Neural progenitor cell (in vitro differentiated cells): ENCODE measurements at regions not wholly inside any gene's neighbourhood (a gene's known extent, or its start where the extent isn't known, plus 50 kb on each side); places are given as distances from the start of the nearest gene placed in this dataset.

Source experiments
- DNase-seq: peaks from one replicate; pipeline ENCODE4 v3.0.0-alpha.2; 2016; ENCODE audit warnings: low spot score
- H2AFZ ChIP-seq: fragments of 200-600 bp; sonication (generic); replicated peaks from 2 replicates; pipeline ENCODE4 v1.6.1; 2016; ENCODE audit warnings: antibody characterized with exemption
- H3F3A ChIP-seq: fragments of 200-600 bp; sonication (generic); 2 replicates; pipeline ENCODE4 v1.6.1; 2016; ENCODE audit warnings: antibody characterized with exemption, low read depth
- H3K27ac ChIP-seq: fragments of 200-600 bp; sonication (generic); 2 replicates; pipeline ENCODE4 v1.5.1; 2016; ENCODE audit warnings: mild to moderate bottlenecking
- H3K27me3 ChIP-seq: fragments of 200-600 bp; sonication (generic); 2 replicates; pipeline ENCODE4 v1.6.1; 2016; ENCODE audit warnings: mild to moderate bottlenecking, moderate library complexity
- H3K36me3 ChIP-seq: fragments of 200-600 bp; sonication (generic); 2 replicates; pipeline ENCODE4 v1.5.1; 2016
- H3K4me1 ChIP-seq: fragments of 200-600 bp; sonication (generic); 2 replicates; pipeline ENCODE4 v1.6.1; 2016; ENCODE audit warnings: mixed run types
- H3K4me2 ChIP-seq: fragments of 200-600 bp; sonication (generic); 2 replicates; pipeline ENCODE4 v1.6.1; 2016
- H3K4me3 ChIP-seq: fragments of 200-600 bp; sonication (generic); 2 replicates; pipeline ENCODE4 v1.5.1; 2016
- H3K79me2 ChIP-seq: fragments of 200-600 bp; sonication (generic); 2 replicates; pipeline ENCODE4 v1.6.1; 2016; ENCODE audit warnings: low read depth
- H3K9ac ChIP-seq: fragments of 200-600 bp; sonication (generic); 2 replicates; pipeline ENCODE4 v1.6.1; 2016
- H3K9me3 ChIP-seq: fragments of 200-600 bp; sonication (generic); 2 replicates; pipeline ENCODE4 v1.5.1; 2016; ENCODE audit warnings: low read depth
- H4K20me1 ChIP-seq: fragments of 200-600 bp; sonication (generic); 2 replicates; pipeline ENCODE4 v1.6.1; 2016; ENCODE audit warnings: low read depth
- H3K27ac Mint-ChIP-seq: 3 replicates; pipeline ENCODE4 v1.8.0; 2021; ENCODE audit warnings: mixed read lengths
- H3K27me3 Mint-ChIP-seq: 2 replicates; pipeline ENCODE4 v1.8.0; 2022; ENCODE audit warnings: low read depth, mild to moderate bottlenecking, inconsistent platforms, moderate library complexity, mixed read lengths; ENCODE audit not compliant: insufficient read depth
- H3K36me3 Mint-ChIP-seq: 3 replicates; pipeline ENCODE4 v1.8.0; 2021; ENCODE audit warnings: mixed read lengths
- H3K4me1 Mint-ChIP-seq: 3 replicates; pipeline ENCODE4 v1.8.0; 2021; ENCODE audit warnings: mixed read lengths
- H3K4me3 Mint-ChIP-seq: 3 replicates; pipeline ENCODE4 v1.8.0; 2021; ENCODE audit warnings: mild to moderate bottlenecking, moderate library complexity, mixed read lengths
- H3K9me3 Mint-ChIP-seq: 3 replicates; pipeline ENCODE4 v1.8.0; 2020; ENCODE audit warnings: mixed read lengths
- EZH2 ChIP-seq: fragments of 200-600 bp; sonication (generic); IDR thresholded peaks from 2 replicates; pipeline ENCODE4 v1.6.1; 2017; ENCODE audit warnings: antibody characterized with exemption, mild to moderate bottlenecking, moderate library complexity
- EZH2phosphoT487 ChIP-seq: fragments of 200-600 bp; sonication (generic); IDR thresholded peaks from 2 replicates; pipeline ENCODE4 v1.6.1; 2017; ENCODE audit warnings: antibody characterized with exemption
- TF ChIP-seq, protein P1 (sequence below): fragments of 200-600 bp; sonication (generic); IDR thresholded peaks from 2 replicates; pipeline ENCODE4 v1.5.1; 2017; ENCODE audit warnings: antibody characterized with exemption, mild to moderate bottlenecking

DNA sequence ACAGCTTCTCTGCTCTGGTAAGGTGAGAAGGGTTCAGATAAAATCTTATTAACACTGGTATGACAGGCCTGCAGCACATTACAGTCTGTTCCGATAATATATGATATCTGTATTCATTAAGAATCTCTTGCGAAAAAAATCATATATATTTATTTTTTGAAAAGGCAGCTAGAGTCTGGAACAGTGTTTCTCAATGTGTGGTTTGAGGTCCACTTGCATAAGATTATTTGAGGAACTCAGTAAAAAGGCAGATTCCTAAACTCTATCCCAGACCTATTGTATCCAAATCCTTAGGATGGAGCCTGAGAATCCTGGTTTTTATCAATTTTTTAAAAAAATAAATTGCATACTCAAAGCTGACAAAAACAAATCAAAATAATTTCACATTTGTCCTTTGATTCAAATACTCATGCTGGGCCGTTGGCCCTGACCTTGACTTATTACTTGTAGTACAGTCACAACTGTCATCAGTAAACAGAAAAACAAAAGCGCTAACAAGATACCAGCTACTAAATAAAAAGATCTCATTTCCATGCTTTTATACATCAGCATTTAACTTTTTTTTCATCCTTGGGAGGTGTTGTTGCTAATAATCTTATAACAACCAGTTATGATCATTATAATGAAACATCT, 60.6 kb downstream of the RGS2 start:
- Histone ChIP-seq H4K20me1 (no peaks in the 10 kb centered on the region), H3K4me2 (no peak overlapping the region), H3K36me3 (no peaks in the 10 kb centered on the region), H3K4me3 (no peak overlapping the region), H3K27me3 (no peaks in the 10 kb centered on the region), H2AFZ (no peak overlapping the region), H3K79me2 (no peaks in the 10 kb centered on the region), H3F3A (no peaks in the 10 kb centered on the region), H3K27ac (no peak overlapping the region), H3K9me3 (no peaks in the 10 kb centered on the region), H3K9ac (no peak overlapping the region), H3K4me1 (no peaks in the 10 kb centered on the region)
- no peak overlapping the region for H3K27ac Mint-ChIP-seq
- DNase-seq = no peak
- no peaks in the 10 kb centered on the region for H3K4me1 Mint-ChIP-seq
- H3K4me3 Mint-ChIP-seq = no peak overlapping the region
- no peaks in the 10 kb centered on the region for H3K9me3 Mint-ChIP-seq
- H3K36me3 Mint-ChIP-seq = no peaks in the 10 kb centered on the region
- TF ChIP-seq EZH2phosphoT487 (no peak), EZH2 (no peak)
- TF ChIP-seq, protein P1, sequence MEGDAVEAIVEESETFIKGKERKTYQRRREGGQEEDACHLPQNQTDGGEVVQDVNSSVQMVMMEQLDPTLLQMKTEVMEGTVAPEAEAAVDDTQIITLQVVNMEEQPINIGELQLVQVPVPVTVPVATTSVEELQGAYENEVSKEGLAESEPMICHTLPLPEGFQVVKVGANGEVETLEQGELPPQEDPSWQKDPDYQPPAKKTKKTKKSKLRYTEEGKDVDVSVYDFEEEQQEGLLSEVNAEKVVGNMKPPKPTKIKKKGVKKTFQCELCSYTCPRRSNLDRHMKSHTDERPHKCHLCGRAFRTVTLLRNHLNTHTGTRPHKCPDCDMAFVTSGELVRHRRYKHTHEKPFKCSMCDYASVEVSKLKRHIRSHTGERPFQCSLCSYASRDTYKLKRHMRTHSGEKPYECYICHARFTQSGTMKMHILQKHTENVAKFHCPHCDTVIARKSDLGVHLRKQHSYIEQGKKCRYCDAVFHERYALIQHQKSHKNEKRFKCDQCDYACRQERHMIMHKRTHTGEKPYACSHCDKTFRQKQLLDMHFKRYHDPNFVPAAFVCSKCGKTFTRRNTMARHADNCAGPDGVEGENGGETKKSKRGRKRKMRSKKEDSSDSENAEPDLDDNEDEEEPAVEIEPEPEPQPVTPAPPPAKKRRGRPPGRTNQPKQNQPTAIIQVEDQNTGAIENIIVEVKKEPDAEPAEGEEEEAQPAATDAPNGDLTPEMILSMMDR = no peak
- no peaks in the 10 kb centered on the region for H3K27me3 Mint-ChIP-seq

DNA sequence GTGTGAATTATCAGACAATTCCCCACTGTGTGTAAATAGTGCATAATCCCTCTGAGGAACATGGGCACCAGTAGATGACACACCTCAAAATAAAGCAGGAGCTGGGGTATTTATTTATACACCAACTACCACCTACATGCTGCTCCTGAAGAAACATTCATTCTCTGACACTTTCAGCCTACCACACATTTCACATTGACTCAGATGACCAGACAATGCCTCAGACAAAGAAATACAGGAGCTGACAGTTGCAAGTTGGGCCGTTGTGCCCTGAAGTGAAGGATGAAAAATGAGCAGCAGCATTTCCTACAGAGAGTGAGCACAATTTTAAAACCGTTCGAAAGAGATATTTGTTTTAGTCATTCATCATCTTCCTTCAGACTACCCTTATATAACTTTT, 63.2 kb downstream of the RGS2 start:
- Mint-ChIP-seq H3K27me3 (no peaks in the 10 kb centered on the region), H3K27ac (no peak overlapping the region), H3K4me3 (no peak overlapping the region), H3K36me3 (no peaks in the 10 kb centered on the region), H3K4me1 (peaks cover 9% of the 10 kb centered on the region), H3K9me3 (no peaks in the 10 kb centered on the region)
- H4K20me1 ChIP-seq = no peaks in the 10 kb centered on the region
- no peaks in the 10 kb centered on the region for H3K36me3 ChIP-seq
- no peak overlapping the region for H3K4me2 ChIP-seq
- no peak overlapping the region for H3K4me3 ChIP-seq
- H3K9me3 ChIP-seq = no peaks in the 10 kb centered on the region
- no peak overlapping the region for H3K9ac ChIP-seq
- no peaks in the 10 kb centered on the region for H3K79me2 ChIP-seq
- no peak overlapping the region for H2AFZ ChIP-seq
- no peaks in the 10 kb centered on the region for H3F3A ChIP-seq
- peaks cover 8% of the 10 kb centered on the region for H3K4me1 ChIP-seq
- no peaks in the 10 kb centered on the region for H3K27me3 ChIP-seq
- no peak for DNase-seq
- H3K27ac ChIP-seq = no peak overlapping the region
- TF ChIP-seq EZH2 (no peak), EZH2phosphoT487 (no peak)
- TF ChIP-seq, protein P1 = no peak

DNA sequence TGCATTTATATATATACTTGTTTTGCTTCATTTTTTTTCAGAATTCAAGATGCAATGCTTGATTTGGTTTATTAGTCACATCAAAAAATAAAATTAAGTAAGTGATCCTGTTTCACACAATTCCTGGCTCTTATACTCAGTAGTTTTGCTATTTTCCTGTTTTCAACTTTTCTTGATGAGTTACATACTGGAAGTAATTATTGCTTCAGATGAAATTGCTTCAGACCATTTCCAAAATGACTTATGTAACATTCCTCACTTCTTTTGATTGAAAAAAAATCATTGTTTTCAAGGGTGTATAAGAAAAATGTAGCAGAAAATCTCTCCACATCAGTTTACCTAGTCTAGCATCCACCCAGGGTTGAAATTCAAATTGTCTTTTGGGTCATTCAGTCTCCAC, 65.0 kb downstream of the RGS2 start:
- no peak overlapping the region for H3K9ac ChIP-seq
- no peak overlapping the region for H2AFZ ChIP-seq
- no peaks in the 10 kb centered on the region for H3K27me3 Mint-ChIP-seq
- H3K4me2 ChIP-seq = no peak overlapping the region
- no peaks in the 10 kb centered on the region for H3K9me3 Mint-ChIP-seq
- no peak overlapping the region for H3K4me3 Mint-ChIP-seq
- no peaks in the 10 kb centered on the region for H3K36me3 ChIP-seq
- H3K27me3 ChIP-seq = no peaks in the 10 kb centered on the region
- no peaks in the 10 kb centered on the region for H3K36me3 Mint-ChIP-seq
- H3K4me1 Mint-ChIP-seq = peaks cover 9% of the 10 kb centered on the region
- DNase-seq = no peak
- no peak overlapping the region for H3K27ac Mint-ChIP-seq
- no peaks in the 10 kb centered on the region for H3F3A ChIP-seq
- no peak overlapping the region for H3K27ac ChIP-seq
- TF ChIP-seq EZH2 = no peak
- TF ChIP-seq, protein P1 = no peak
- TF ChIP-seq EZH2phosphoT487 = no peak
- peaks cover 8% of the 10 kb centered on the region for H3K4me1 ChIP-seq
- H3K4me3 ChIP-seq = no peak overlapping the region
- no peaks in the 10 kb centered on the region for H3K9me3 ChIP-seq
- H3K79me2 ChIP-seq = no peaks in the 10 kb centered on the region
- H4K20me1 ChIP-seq = no peaks in the 10 kb centered on the region
